GM18499 (cell line): ENCODE measurements at regions not wholly inside any gene's neighbourhood (a gene's known extent, or its start where the extent isn't known, plus 50 kb on each side); places are given as distances from the start of the nearest gene placed in this dataset.

Source experiments
- ATAC-seq: cut with Tn5 transposase; IDR thresholded peaks from one replicate; pipeline ENCODE4 v1.9.1; 2021; ENCODE audit warnings: moderate number of reproducible peaks; ENCODE audit not compliant: insufficient read depth, unreplicated experiment

- no peak for ATAC-seq
Observed at GRCh38 chr1:228823200-228823599, 87.9 kb downstream of the RHOU start.

GRCh38 chr1:228824366-228824765 is 89.1 kb downstream of the RHOU start:
- ATAC-seq = no peak

DNA sequence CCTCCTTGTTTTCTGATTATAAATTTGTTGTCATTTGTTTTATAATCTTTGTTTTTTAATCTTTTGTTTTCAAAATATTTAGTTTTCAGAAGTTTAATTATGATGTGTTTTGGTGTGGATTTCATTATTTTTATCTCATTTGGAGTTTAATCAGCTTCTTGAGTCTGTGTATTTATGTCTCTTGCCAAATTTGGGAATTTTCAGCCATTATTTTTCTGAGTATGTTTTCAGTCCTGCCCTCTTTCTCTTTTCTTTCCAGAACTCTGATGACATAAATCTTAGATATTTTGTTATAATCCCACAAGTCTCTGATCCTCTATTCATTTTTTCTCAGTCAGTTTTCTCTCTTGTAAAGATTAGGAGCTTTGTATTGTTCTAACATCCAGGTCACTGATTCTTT is 89.8 kb downstream of the RHOU start:
- ATAC-seq = no peak

DNA sequence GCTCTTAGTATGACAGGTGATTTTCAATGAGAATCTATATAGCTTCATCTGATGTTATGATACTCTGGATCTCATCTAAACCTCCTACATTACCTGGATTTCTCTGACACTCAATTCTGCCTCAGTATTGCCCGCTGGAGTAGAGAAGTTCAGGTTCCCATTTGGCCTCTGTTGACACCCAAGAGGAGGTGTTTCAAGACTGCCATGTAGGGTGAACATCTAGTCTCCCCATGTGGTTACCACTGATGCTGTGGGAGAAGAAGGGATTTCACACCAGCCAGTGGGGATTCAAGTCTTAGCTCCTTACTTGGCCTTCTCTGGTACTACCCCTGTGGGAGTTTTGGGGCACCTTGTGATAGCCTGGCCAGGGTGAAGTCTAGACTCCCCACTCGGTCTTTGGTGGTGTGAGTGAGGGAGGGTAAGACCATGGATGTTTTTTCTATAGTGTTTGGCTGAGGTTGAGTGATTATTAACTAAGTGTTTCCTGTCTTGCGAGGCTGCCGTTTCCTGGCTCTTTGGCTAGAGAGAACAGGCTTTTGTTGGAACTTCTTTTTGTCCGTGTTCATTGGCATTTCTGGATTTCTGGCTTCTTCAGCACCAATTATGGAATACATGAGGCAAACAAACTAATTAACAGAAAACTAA is 90.7 kb downstream of the RHOU start:
- no peak for ATAC-seq

- ATAC-seq = no peak
Observed at GRCh38 chr1:228827019-228827418, 91.7 kb downstream of the RHOU start.

DNA sequence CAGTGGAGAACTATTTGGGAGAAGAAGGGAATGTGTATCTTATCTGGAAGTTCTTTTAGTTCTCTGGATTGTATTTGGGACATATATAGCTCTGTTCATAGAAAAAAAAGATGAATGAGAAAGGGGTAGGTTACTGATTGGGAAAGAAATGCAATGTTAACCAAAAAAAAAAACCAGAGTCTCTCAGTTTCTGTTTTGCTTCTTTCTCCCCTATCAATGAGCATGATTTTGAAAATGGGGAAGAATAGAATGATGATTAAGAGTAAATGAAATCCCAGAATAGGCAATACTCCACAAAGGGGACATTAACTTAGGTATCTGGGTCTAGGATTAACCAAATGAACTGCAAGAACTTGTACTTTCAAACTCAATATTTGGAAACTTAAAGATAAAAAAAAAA is 92.9 kb downstream of the RHOU start:
- ATAC-seq = no peak

- ATAC-seq = no peak
Observed at GRCh38 chr1:228830185-228830953, 95.1 kb downstream of the RHOU start.

DNA sequence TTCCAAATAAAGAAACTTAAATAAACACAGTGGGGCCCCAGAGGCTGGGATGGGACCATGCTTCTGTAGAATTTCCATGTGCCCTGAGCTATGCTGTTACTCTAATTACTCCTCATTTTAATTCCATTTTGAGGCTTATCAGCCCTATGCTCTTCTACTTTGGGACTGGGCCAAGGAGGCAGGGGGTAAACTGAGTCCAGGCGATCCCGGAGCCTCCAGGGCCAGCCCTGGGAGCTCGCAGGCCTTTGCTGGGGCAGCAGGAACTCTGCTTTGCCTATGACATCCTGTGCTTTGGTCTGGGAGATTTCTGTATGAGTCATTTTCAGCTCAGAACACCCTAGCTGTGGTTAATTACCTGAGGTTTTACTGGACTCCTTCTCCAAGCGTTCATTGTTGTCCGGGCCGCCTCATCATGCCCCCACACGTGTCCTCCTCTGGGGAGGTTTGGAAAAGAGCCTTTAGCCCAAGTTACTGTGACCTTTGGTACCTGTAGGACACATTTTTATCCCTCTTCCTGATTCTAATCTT is 95.7 kb downstream of the RHOU start:
- ATAC-seq = peak; percentile 93

DNA sequence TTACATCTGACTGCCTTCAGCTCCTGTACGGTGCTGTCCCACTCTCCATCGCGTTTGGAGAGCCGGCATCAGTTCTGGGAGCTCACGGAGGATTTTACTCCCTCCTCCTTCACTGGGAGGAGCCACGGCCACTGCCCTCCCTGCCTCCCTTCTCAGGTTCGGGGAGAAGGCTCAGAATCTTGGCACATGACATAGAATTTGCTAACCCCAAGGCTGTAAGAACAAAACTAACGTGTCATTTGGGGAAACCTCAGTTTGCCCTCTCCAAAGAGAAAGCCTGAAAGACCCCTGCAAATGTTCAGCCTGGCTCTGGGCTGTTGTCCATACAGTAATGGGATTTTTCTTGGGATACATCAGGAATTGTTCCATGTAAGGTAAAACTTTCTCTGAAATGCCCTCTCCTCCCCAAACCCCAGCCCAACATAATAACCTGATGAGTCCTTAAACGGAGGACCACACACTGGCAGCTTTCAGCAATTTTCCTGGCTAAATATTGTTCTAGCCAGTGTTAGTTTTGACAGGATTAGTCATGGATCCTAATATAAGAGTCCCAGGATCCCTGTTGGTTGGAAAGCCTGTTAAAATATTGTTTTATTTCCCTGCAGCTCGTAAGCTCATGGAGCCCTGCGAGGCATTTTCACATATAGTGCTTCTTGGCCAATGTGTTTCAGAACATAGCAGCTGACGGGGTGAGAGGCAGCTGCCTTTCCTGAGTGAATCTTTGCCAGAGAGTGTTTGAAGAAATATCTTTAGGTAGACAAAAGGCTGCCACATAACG is 98.8 kb downstream of the RHOU start:
- no peak for ATAC-seq

- no peak for ATAC-seq
Observed at GRCh38 chr1:228835456-228835855, 100.2 kb downstream of the RHOU start.

GRCh38 chr1:228835911-228836310 is 100.6 kb downstream of the RHOU start:
- ATAC-seq = no peak

DNA sequence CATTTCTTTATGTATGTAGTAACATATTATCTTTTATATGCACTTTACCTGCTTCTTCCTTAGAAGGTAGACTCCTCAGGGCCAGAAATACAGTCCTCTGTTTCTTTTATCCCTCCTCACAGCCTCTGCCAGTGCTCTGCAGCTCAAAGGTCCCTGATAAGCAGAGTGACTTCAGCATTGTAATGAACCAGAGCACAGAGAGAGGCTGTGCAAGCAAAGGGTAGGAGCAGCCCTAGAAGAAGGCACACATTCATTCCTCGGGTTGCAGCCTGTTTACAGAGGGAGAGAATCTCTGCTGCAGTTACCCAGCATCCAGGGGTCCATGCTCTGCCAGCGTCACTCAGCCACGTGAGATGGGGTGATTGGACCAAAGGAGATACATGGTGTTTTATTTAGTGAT is 101.1 kb downstream of the RHOU start:
- ATAC-seq = no peak

GRCh38 chr1:228837032-228837431 is 101.8 kb downstream of the RHOU start:
- no peak for ATAC-seq

GRCh38 chr1:228837817-228838716 is 102.8 kb downstream of the RHOU start:
- ATAC-seq = no peak

DNA sequence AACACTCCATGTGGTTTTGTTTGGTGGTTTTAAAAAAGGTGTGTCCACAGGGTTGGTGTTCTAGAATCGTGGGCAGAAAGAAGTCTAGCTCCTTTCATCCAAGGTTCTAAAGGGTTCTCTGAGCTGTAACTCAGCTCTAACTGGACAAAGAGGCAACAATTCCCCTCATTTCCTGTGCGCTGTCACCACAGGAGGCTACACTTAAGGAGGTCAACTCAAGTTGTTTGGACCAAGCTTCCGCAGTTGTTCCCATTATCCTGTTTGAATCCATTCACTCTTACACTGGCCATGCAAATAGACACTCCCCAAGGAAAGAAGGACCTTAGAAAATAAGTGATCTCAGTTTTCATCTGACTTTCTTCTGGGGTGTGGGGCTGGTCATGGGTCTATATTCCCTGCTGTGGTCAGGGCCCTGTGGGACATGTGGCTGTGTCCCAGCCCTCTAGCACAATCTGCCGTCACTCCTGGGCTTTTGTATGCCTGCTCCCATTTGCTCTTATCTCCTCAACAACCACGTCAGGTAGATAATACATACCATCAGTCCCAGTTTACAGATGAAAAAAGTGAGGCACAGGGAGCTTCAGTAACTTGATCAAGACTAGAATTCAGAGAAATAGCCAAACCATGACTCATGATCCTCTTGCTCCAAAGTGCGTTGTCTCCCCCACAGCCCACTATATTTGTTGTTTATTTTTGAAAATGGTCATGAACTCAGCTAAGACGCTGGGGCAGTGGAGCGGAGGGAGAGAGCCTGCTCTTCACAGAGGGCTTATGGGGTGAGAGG is 103.6 kb downstream of the RHOU start:
- ATAC-seq = no peak

DNA sequence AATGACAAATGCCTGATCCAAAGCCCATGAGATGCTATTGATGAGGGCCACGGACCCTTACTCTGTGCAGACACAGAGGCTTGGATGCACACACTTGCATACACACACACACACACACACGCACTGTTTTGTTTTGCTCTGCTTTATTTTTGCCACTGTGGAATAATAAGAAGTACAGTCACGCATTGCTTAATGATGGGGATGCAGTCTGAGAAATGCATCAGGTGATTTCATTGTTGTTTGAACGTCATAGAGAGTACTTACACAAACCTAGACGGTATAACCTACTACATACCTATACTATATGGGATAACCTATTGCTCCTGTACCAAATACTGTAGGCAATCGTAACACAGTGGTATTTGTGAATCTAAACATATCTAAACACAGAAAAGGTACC is 104.4 kb downstream of the RHOU start:
- ATAC-seq = no peak

DNA sequence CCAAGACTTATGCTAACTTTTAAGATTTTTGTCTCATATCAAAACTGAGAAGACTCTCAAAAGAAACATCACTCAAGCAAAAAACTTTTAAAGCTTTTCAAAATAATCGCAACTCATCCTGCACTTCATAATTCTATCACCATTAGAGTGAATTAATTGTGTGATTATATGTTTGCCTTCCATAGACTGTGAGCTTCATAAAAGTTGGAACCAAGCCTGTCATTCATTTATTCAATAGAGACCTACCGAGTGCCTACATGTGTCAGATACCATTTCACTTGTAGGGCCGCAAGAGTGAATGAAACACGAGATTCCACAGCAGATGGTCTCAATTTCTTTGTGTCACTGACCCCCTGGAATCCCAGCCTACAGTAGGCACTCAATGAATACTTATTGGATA is 106.4 kb downstream of the RHOU start:
- no peak for ATAC-seq

DNA sequence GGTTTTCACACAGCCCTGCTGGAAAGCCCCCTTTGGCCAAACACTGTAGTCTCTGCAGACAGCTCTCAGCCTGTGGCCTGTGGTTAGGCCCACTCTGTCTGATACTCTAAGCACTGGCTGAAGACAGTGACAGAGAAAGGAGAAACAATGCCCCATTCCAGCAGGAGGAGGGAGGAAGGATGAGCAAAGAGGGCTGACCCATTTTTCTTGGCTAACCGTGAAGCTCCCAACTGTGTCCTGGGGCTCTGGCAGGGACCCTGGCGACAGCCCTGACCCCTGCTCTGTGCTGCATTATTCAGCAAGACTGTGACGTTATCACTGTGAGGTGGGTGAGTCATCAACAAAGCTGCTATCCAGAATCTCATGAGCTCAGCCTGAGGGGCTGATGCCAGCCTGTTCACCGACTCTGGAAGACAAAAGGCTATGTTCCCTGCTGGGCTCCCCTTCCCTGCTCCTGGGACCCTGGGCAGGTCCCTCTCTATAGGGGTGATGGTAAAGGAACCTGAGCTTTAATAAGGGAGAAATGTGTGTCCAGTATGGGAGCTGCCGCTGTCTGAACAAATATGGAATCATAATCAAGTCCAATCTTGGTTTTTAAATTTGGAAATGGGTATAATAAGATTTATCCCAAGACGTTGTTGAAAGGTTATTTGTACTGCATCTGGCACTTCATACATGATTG is 107.0 kb downstream of the RHOU start:
- ATAC-seq = no peak

- no peak for ATAC-seq
Observed at GRCh38 chr1:228845101-228845500, 109.8 kb downstream of the RHOU start.
